HG03354 (cell line): ENCODE measurements at regions not wholly inside any gene's neighbourhood (a gene's known extent, or its start where the extent isn't known, plus 50 kb on each side); places are given as distances from the start of the nearest gene placed in this dataset.
A peak's percentile ranks its signal among the peaks of the same experiment; 100 is the strongest.
"Not testable (repeated sequence)": the region's sequence is repeated elsewhere in the genome, so short reads cannot be mapped to it uniquely, and the experiment has no call there.

Experiments used
- ATAC-seq: cut with Tn5 transposase; IDR thresholded peaks from one replicate; pipeline ENCODE4 v1.9.1; 2021; ENCODE audit warnings: mild to moderate bottlenecking; ENCODE audit not compliant: unreplicated experiment, poor library complexity, severe bottlenecking

DNA sequence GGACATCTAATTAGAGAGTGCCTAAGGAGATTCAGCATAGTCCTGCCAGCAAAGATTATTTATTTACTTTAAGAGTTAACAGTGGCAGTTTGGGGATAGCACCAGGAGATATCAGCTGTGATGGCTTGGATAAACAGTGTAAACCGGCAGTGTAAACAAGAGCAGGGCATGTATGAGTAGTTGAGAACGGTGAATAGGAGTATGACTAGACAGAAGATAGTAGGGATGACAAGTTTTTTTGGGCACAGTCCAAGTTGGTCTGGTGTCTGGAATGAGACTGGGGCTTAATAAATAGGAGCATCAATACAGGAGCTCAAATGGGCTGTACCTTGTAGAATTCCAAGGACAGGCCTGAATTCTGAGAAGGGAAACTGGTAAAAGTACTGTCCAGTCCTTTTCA, 123.0 kb upstream of the MDFIC2 start:
- ATAC-seq: not testable (repeated sequence)

- no peak for ATAC-seq
These were observed 120.7 kb upstream of the MDFIC2 start for GRCh38 chr3:70433091-70433490.

DNA sequence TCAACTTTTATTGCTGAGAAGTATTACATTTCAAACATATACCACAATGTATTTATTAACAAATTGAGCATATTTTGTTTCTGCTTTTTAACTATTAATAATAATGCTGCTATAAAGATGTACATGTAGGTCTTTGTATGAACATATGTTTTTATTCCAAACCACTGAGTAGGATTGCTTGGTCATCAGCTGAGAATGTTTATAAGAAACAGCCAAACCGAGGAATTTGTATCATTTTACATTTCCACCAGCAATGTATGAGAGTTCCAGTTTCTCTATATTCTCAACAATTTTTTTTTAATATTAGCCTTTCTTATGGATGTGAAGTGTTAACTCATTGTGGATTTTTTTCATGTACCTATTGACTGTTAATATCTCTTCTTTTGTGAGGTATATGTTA, 119.5 kb upstream of the MDFIC2 start:
- no peak for ATAC-seq

DNA sequence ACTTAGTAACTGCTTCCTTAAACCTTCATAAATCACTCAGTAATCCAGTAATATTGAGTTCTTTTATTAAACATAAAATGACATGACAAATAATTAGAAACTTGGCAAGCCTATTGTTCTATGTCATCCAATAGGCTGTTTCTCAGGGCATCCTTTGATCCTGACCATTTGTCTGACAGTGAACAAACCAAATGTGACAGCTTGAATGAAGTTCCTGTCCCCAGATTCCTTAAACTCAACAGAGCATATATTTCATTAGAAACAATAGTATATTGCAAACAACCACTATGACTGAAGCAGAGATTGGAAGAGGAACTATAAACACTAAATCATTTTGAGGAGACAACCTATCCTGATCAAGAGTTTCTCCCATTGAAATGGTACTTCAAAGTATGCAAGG, 113.6 kb upstream of the MDFIC2 start:
- ATAC-seq: no peak

DNA sequence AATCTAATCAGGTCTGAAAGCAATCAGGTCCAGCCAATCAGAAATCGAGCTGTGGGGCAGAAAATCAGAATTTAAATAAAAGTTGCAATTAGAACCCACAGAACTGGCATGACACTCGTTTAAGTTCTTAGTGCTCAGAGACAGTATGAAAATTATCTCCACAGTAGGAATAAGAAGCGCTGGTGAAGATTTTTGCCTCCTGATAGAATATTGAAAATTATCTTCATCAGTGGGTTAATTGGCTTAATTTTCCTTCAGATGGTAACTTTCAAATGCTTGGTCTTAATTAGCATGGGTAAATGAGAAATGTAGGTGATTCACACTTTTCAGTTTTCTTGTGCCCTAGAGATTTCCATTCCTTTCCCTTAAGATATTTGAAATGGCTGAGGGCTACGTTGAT, 109.1 kb upstream of the MDFIC2 start:
- ATAC-seq: no peak

- no peak for ATAC-seq
These were observed 96.6 kb upstream of the MDFIC2 start for GRCh38 chr3:70409018-70409417.

GRCh38 chr3:70400194-70400593, 87.8 kb upstream of the MDFIC2 start:
- ATAC-seq: peak; percentile 71

DNA sequence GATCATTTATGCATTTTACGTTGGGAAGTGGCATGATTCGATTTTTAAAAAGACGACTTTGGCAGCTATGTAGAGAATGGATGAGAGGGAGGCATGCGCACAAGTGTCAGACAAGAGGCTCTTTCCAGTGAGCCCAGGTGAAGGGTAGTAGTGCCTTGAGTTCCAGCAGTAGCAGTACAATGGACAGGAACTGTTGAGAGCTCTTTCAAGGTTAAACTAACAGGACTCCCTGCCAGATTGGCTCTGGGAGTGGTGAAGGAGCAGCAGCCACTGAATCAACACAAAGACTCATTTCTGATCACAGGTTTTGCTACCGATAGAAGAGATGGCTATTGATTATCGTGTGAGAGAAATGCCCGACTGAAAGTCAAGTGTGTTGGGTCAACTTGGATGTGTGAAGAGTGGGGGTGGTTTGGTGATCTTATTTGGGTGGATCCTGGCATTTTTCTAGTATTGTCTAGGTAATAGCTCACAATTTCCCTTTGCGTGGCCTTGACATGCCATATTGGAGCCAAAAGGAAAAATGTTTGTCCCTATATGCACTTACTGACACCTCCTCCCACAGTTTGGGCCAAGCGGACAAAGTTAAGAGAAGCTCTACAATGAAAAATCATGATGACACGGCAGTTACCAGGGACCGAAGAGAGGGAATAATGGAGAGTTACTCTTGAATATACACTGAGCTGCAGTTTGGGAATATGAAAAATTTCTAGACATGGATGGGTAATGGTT, 81.6 kb upstream of the MDFIC2 start:
- ATAC-seq: no peak

DNA sequence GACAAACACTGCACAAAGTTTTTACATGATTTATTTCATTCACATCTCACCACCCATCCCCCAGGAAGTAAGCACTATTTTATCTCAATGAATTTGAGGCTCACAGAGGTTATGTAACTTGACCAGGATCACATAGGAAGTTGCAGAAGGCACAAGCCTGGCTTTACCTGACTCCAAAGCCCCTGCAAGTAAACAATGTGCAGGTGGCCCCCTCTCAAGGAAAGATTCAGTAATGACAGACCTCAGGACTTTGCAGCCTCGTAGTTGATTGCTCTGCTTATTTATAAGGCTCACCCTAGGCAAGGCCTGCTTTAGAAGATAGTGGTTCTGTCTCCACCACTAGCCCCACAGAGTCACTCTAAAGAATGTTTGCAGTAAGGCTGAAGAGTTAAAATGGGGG, 79.8 kb upstream of the MDFIC2 start:
- no peak for ATAC-seq

GRCh38 chr3:70387889-70388288, 75.5 kb upstream of the MDFIC2 start:
- no peak for ATAC-seq

DNA sequence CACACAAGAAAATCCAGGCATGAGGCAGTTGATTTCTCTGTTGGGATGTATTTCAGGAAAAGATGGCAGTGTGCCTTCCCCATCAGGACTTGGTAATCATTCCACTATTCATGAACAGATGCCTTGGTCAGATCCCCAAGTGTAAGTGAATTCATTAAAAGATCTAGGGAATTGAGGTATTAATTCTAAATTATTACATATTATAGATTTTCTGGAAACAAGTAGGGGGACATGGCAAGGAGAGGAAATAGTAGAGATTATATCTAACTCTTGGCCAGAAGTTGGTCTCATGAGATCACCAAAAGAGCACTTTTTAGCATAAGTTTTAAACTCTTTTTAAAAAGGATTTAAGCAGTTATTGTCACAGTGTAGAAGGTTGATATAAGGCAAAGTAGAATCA, 74.4 kb upstream of the MDFIC2 start:
- ATAC-seq: no peak

DNA sequence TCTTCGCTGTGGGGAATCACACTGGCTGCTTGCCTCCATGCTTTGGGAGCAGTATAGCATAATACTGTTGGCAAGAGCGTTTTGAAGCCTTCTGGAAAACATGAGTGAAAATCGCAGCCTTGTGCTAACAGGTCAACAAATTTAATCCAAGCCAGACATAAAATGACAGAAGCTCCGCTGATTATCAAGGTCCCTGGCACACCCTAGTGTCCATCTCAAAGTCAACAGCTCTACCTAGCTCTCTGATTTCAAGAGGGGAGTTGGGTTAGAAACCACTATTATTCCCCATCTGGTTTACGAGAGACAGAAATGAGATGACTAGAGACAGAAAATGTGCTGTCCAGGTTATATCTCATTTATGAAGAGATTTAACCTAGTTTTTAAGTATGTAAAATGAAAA, 73.6 kb upstream of the MDFIC2 start:
- ATAC-seq: no peak

- ATAC-seq: peak; percentile 98
These were observed 71.0 kb upstream of the MDFIC2 start for GRCh38 chr3:70383360-70383831.

DNA sequence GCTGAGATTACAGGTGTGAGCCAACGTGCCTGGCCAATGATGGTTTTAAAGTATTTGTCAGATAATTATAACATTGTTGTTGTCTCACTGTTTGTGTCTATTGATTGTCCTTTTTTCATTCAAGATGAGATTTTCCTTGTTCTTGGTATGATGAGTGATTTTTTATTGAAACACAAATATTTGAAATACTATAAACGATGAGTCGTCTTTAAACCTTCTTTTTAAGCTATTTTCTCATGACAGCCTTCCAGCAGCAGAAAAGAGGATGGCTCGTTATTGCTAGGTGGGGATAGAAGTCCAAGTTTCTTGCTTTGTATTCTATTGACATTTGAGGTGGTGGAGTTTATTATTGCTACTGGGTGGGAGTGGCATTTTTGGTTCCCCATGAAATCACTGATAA, 61.7 kb upstream of the MDFIC2 start:
- no peak for ATAC-seq
